ENCODE measurements at regions not wholly inside any gene's neighbourhood (a gene's known extent, or its start where the extent isn't known, plus 50 kb on each side); places are given as distances from the start of the nearest gene placed in this dataset.

DNA sequence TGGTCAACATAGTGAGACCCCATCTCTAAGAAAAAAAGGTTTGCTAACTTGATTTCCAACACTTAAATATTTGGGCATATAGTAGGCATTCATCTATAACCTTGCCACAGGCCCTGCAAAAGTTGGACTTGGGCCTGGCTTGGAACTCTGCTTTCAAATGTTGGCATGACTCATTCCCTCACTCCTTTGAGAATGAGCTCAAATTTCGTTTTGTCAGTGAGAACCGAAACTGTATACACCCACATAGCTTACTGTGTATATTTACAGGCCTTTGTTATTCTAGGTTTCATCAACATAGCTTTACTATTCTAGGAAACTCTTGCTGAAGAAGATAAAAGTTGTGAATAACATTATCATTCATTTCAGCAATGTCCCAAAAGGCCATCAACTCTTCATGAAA is 88.7 kb upstream of the ELOVL6 start:
- Histone ChIP-seq H3K9me3 (ENCODE audit: control insufficient read depth, insufficient read depth, low read length) (no peaks in the 10 kb centered on the region), H3K4me3 (ENCODE audit: low read depth, low read length) (no peak overlapping the region), H3K9ac (ENCODE audit: low read depth, low read length) (no peak overlapping the region), H3K36me3 (ENCODE audit: control insufficient read depth, insufficient read depth, low read length) (no peaks in the 10 kb centered on the region), H3K27me3 (ENCODE audit: control insufficient read depth, insufficient read depth, low read length) (no peaks in the 10 kb centered on the region), H3K27ac (ENCODE audit: low read depth, low read length) (no peak overlapping the region), H3K4me1 (ENCODE audit: control insufficient read depth, insufficient read depth, low read length) (peaks cover 3% of the 10 kb centered on the region; the same call in 1 of the 2 replicates)

DNA sequence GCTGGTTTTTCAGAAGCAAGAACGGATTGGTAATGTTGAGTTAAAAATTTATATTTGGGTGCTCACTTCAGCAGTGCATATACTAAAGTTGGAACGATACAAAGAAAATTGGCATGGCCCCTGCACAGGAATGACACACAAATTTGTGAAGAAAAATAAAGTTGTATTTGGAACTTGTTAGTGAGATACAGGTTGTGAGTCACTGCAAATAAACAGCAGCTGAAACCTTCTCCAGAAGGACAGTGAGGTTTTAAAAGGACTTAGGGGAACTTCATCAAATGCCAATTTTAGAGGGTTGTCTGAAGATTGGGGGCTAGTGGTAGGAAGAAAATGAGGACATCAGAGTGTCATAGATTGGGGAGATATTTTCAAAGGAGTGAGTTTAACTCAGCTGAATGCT is 79.7 kb upstream of the ELOVL6 start:
- Histone ChIP-seq H3K4me3 (ENCODE audit: low read depth, low read length) (no peak overlapping the region), H3K9me3 (ENCODE audit: control insufficient read depth, insufficient read depth, low read length) (no peaks in the 10 kb centered on the region), H3K27ac (ENCODE audit: low read depth, low read length) (no peak overlapping the region), H3K4me1 (ENCODE audit: control insufficient read depth, insufficient read depth, low read length) (no peaks in the 10 kb centered on the region), H3K27me3 (ENCODE audit: control insufficient read depth, insufficient read depth, low read length) (no peaks in the 10 kb centered on the region), H3K9ac (ENCODE audit: low read depth, low read length) (no peak overlapping the region), H3K36me3 (ENCODE audit: control insufficient read depth, insufficient read depth, low read length) (no peaks in the 10 kb centered on the region)

DNA sequence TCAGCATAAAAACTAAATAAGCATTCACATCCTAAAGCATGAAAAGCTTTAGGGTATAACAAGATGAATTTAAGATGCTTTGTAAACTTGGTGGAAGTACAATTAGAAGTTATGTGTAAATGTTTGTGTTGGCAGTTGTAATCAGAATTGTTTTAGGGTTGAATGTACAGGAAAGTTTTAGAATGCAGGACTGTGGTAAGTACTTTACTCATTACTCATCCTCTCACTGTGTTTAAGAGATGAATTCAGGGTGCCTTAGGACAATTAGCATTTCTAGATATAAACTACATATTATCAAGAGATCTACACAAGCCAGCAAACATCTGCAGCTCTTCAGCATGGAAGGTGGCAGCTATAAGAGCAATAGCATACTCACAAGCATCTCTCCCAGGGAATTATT is 77.5 kb upstream of the ELOVL6 start:
- no peaks in the 10 kb centered on the region for H3K9me3 ChIP-seq (ENCODE audit: control insufficient read depth, insufficient read depth, low read length)
- H3K4me1 ChIP-seq (ENCODE audit: control insufficient read depth, insufficient read depth, low read length) = no peaks in the 10 kb centered on the region
- no peaks in the 10 kb centered on the region for H3K36me3 ChIP-seq (ENCODE audit: control insufficient read depth, insufficient read depth, low read length)
- H3K27ac ChIP-seq (ENCODE audit: low read depth, low read length) = no peak overlapping the region
- H3K4me3 ChIP-seq (ENCODE audit: low read depth, low read length) = no peak overlapping the region
- H3K27me3 ChIP-seq (ENCODE audit: control insufficient read depth, insufficient read depth, low read length) = no peaks in the 10 kb centered on the region
- H3K9ac ChIP-seq (ENCODE audit: low read depth, low read length) = no peak overlapping the region

DNA sequence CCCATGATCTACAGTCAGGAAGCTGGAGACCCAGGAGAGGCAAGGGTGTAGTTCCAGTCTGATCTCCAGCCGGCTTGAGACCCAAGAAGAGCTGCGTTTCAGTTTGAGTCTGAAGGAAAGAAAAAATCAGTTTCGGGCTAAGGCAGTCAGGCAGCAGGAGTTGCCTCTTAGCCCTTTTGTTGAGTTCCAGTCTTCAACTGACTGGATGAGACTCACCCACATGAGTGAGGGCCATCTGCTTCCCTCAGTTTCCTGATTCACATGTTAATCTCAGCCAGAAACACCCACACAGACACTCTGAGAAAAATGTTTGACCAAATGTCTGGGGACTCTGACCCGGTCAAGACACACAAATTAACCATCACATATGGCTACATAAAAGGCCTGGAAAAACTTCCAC is 73.6 kb upstream of the ELOVL6 start:
- Histone ChIP-seq H3K27me3 (ENCODE audit: control insufficient read depth, insufficient read depth, low read length) (no peaks in the 10 kb centered on the region), H3K9me3 (ENCODE audit: control insufficient read depth, insufficient read depth, low read length) (no peaks in the 10 kb centered on the region)

DNA sequence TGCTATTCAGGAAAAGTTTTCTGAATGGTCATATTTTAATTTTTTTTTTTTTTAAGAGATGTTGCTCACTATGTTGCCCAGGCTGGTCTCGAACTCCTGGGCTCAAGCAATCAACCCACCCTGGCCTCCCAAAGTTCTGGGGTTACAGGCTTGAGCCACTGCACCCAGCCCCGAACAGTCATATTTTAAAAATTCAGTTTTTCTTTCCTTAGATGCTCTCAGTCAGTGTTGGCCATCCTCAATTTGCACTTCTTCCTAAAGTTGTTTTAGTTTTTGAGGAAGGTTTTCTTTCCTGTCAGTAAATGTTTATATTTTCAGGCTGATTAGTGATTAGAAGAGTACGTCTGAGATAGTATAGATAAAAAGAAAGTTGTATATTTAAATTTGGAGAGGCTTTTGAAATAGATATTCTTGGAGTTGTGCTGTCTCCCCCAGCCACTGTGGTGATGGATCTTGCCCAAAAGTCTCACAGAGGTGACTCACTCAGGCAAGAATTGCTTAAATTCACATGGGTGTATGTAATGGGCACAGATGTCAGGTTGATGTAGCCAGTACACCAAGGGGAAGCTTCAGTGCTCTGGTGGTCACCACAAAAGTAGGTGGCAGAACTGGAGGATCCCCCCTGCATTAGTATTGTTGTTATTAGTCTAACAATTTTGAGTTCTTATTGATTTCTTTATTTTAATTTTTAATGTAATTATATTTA is 72.2 kb upstream of the ELOVL6 start:
- H3K27ac ChIP-seq (ENCODE audit: low read depth, low read length) = no peak overlapping the region
- no peak overlapping the region for H3K9ac ChIP-seq (ENCODE audit: low read depth, low read length)
- no peak overlapping the region for H3K4me3 ChIP-seq (ENCODE audit: low read depth, low read length)
- no peaks in the 10 kb centered on the region for H3K27me3 ChIP-seq (ENCODE audit: control insufficient read depth, insufficient read depth, low read length)
- no peaks in the 10 kb centered on the region for H3K36me3 ChIP-seq (ENCODE audit: control insufficient read depth, insufficient read depth, low read length)
- no peaks in the 10 kb centered on the region for H3K9me3 ChIP-seq (ENCODE audit: control insufficient read depth, insufficient read depth, low read length)
- H3K4me1 ChIP-seq (ENCODE audit: control insufficient read depth, insufficient read depth, low read length) = no peaks in the 10 kb centered on the region

More for the DNA sequence above, 73.6 kb upstream of the ELOVL6 start:
- no peak overlapping the region for H3K4me3 ChIP-seq (ENCODE audit: low read depth, low read length)
- no peaks in the 10 kb centered on the region for H3K4me1 ChIP-seq (ENCODE audit: control insufficient read depth, insufficient read depth, low read length)
- no peaks in the 10 kb centered on the region for H3K36me3 ChIP-seq (ENCODE audit: control insufficient read depth, insufficient read depth, low read length)
- no peak overlapping the region for H3K27ac ChIP-seq (ENCODE audit: low read depth, low read length)
- H3K9ac ChIP-seq (ENCODE audit: low read depth, low read length) = no peak overlapping the region

DNA sequence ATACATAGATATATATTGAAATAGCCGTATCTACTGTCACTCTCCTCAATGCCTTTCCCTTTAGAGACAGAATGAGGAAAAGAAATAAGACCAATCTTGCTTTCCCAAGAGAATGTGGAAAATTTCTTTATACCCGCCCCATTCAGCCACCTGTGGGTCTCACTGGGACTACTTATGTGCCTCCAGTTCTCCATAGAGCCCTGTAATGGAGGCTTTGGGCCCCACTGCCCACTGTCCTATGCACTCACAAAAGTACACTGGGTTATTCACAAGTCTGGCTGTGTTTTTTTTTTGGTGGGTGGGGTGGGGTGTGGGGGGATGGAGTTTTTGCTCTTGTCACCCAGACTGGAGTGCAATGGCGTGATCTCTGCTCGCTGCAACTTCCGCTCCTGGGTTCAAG is 70.4 kb upstream of the ELOVL6 start:
- no peaks in the 10 kb centered on the region for H3K9me3 ChIP-seq (ENCODE audit: control insufficient read depth, insufficient read depth, low read length)
- no peak overlapping the region for H3K9ac ChIP-seq (ENCODE audit: low read depth, low read length)
- H3K36me3 ChIP-seq (ENCODE audit: control insufficient read depth, insufficient read depth, low read length) = no peaks in the 10 kb centered on the region
- H3K4me3 ChIP-seq (ENCODE audit: low read depth, low read length) = no peak overlapping the region
- H3K4me1 ChIP-seq (ENCODE audit: control insufficient read depth, insufficient read depth, low read length) = no peaks in the 10 kb centered on the region
- H3K27me3 ChIP-seq (ENCODE audit: control insufficient read depth, insufficient read depth, low read length) = no peaks in the 10 kb centered on the region
- no peak overlapping the region for H3K27ac ChIP-seq (ENCODE audit: low read depth, low read length)

DNA sequence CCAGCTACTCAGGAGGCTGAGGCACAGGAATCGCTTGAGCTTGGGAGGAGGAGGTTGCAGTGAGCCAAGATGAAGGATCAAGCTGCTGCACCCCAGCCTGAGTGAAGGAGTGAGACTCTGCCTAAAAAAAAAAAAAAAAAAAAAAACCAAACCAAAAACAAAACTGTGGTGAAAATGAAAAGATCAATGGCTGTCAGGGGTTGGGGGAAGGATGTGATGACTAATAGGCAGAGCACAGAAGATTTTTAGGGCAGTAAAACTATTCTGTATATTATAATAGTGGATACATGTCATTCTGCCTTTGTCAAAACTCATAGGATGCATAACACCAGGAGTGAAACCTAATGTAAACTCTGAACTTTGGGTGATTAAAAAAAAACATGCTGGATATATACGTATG is 69.9 kb upstream of the ELOVL6 start:
- Histone ChIP-seq H3K4me1 (ENCODE audit: control insufficient read depth, insufficient read depth, low read length) (no peaks in the 10 kb centered on the region), H3K27me3 (ENCODE audit: control insufficient read depth, insufficient read depth, low read length) (no peaks in the 10 kb centered on the region), H3K9ac (ENCODE audit: low read depth, low read length) (no peak overlapping the region), H3K4me3 (ENCODE audit: low read depth, low read length) (no peak overlapping the region), H3K36me3 (ENCODE audit: control insufficient read depth, insufficient read depth, low read length) (no peaks in the 10 kb centered on the region), H3K27ac (ENCODE audit: low read depth, low read length) (no peak overlapping the region), H3K9me3 (ENCODE audit: control insufficient read depth, insufficient read depth, low read length) (no peaks in the 10 kb centered on the region)

DNA sequence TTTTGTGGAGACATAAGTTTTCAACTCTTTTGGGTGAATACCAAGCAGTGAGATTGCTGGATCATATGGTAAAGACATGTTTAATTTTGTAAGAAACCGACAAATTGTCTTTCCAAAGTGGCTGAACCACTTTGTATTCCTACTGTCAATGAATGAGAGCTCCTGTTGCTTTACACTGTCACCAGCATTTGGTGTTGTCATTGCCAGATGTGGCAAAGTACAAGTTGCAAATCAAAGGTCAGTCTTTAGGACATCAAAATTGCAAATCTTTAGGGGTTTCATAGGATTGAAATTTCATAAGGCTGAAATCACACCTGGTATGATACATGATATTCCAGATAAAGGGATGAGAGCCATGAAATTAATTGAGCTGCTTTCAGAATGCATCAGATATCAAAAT is 67.7 kb upstream of the ELOVL6 start:
- H3K9me3 ChIP-seq (ENCODE audit: control insufficient read depth, insufficient read depth, low read length) = no peaks in the 10 kb centered on the region
- no peaks in the 10 kb centered on the region for H3K27me3 ChIP-seq (ENCODE audit: control insufficient read depth, insufficient read depth, low read length)
- H3K4me1 ChIP-seq (ENCODE audit: control insufficient read depth, insufficient read depth, low read length) = no peaks in the 10 kb centered on the region
- H3K4me3 ChIP-seq (ENCODE audit: low read depth, low read length) = no peak overlapping the region
- no peak overlapping the region for H3K27ac ChIP-seq (ENCODE audit: low read depth, low read length)
- H3K9ac ChIP-seq (ENCODE audit: low read depth, low read length) = no peak overlapping the region
- no peaks in the 10 kb centered on the region for H3K36me3 ChIP-seq (ENCODE audit: control insufficient read depth, insufficient read depth, low read length)

DNA sequence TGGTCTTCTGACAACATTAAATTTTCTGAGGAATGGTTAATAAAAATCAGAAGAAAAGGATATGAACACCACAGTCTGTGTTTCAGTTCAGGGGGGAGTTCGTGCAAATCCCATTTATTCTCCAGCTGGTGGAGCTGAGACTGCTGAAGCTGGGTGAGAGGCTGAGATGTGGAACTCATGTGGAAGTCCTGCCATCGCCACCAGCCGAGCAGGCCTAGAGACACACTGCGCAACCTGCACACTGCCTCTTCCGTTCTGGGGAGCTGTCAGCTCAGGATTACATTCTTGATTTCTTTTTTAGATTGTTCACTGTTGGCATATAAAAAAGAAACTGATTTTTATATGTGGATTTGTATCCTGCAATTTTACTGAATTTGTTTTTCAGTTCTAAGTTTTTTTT is 66.6 kb upstream of the ELOVL6 start:
- H3K4me3 ChIP-seq (ENCODE audit: low read depth, low read length) = no peak overlapping the region
- H3K4me1 ChIP-seq (ENCODE audit: control insufficient read depth, insufficient read depth, low read length) = no peaks in the 10 kb centered on the region
- H3K9ac ChIP-seq (ENCODE audit: low read depth, low read length) = no peak overlapping the region
- no peak overlapping the region for H3K27ac ChIP-seq (ENCODE audit: low read depth, low read length)
- no peaks in the 10 kb centered on the region for H3K9me3 ChIP-seq (ENCODE audit: control insufficient read depth, insufficient read depth, low read length)
- no peaks in the 10 kb centered on the region for H3K27me3 ChIP-seq (ENCODE audit: control insufficient read depth, insufficient read depth, low read length)
- H3K36me3 ChIP-seq (ENCODE audit: control insufficient read depth, insufficient read depth, low read length) = no peaks in the 10 kb centered on the region

DNA sequence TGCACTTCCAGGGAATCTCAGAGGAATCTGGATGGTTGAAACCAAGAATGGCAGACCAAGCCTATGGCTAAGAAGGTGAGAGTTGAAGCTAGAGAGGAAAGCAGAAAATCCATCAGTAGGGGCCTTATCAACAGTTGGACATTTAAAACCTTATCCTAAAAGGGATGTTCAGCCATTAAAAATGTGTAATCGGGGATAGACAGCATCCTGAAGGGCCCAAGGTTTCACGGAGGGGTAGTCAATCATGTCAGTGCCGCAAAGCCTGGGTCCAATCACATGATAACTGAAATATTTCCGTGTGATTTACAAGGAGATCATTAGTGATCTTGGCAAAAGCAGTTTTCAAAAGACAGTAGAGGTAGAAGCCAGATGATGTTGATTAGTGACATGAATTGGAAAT is 61.9 kb upstream of the ELOVL6 start:
- Histone ChIP-seq H3K27me3 (ENCODE audit: control insufficient read depth, insufficient read depth, low read length) (no peaks in the 10 kb centered on the region), H3K9ac (ENCODE audit: low read depth, low read length) (no peak overlapping the region), H3K4me3 (ENCODE audit: low read depth, low read length) (no peak overlapping the region), H3K4me1 (ENCODE audit: control insufficient read depth, insufficient read depth, low read length) (no peaks in the 10 kb centered on the region), H3K27ac (ENCODE audit: low read depth, low read length) (no peak overlapping the region), H3K36me3 (ENCODE audit: control insufficient read depth, insufficient read depth, low read length) (no peaks in the 10 kb centered on the region), H3K9me3 (ENCODE audit: control insufficient read depth, insufficient read depth, low read length) (no peaks in the 10 kb centered on the region)

DNA sequence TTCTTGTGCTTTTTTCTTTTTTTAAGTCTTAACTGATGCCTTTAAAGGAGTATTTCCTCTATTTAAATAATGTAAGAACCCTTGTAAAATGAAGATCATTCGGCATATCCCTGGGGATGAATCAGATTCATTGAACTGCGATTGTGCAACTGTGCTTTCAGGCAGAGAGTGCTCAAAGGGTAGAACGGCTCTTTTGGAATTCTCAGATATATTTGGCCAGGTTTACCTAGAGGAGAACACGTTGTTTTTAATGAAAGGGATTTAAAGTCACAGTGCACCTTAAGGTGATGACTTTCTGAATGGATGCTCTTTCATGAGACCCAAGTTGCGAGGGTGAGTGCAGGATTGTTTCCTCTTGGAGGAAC is 51.6 kb upstream of the ELOVL6 start:
- Histone ChIP-seq H3K36me3 (ENCODE audit: control insufficient read depth, insufficient read depth, low read length) (no peaks in the 10 kb centered on the region), H3K9ac (ENCODE audit: low read depth, low read length) (no peak overlapping the region), H3K27me3 (ENCODE audit: control insufficient read depth, insufficient read depth, low read length) (no peaks in the 10 kb centered on the region), H3K4me3 (ENCODE audit: low read depth, low read length) (no peak overlapping the region), H3K27ac (ENCODE audit: low read depth, low read length) (no peak overlapping the region), H3K9me3 (ENCODE audit: control insufficient read depth, insufficient read depth, low read length) (no peaks in the 10 kb centered on the region), H3K4me1 (ENCODE audit: control insufficient read depth, insufficient read depth, low read length) (peaks cover 7% of the 10 kb centered on the region; the same call in 1 of the 2 replicates)

All from HUES48 (cell line).